Testis (tissue), 2 donors: ENCODE measurements at regions not wholly inside any gene's neighbourhood (a gene's known extent, or its start where the extent isn't known, plus 50 kb on each side); places are given as distances from the start of the nearest gene placed in this dataset.

Experiments used
- DNase-seq: peaks from one replicate; pipeline ENCODE4 v3.0.0-alpha.2; 2019
- H3K27ac ChIP-seq, 2 donors: fragments of 200-600 bp; sonication (generic); one replicate each; pipeline ENCODE4 v1.5.1; 2019
- H3K27me3 ChIP-seq: fragments of 200-600 bp; sonication (generic); one replicate; pipeline ENCODE4 v1.5.1; 2019
- H3K36me3 ChIP-seq: fragments of 200-600 bp; sonication (generic); one replicate; pipeline ENCODE4 v1.5.1; 2017; ENCODE audit warnings: low read depth; ENCODE audit errors: missing control alignments
- H3K4me1 ChIP-seq: fragments of 200-600 bp; sonication (generic); one replicate; pipeline ENCODE4 v1.5.1; 2019
- H3K4me3 ChIP-seq, 2 donors: fragments of 200-600 bp; sonication (generic); one replicate each; pipeline ENCODE4 v1.5.1; 2017 to 2019
- H3K9me3 ChIP-seq: fragments of 200-600 bp; sonication (generic); one replicate; pipeline ENCODE4 v1.5.1; 2017
- CTCF ChIP-seq, 3 experiments: fragments of 450-650 bp in 2 of 3; fragments of 200-600 bp in 1 of 3; sonication (generic) in 1 of 3; IDR thresholded peaks; one replicate each; pipeline ENCODE4 v1.5.1; 2016 to 2019; ENCODE audit warnings: antibody characterized with exemption in 3 of 3, mild to moderate bottlenecking in 2 of 3, moderate library complexity in 1 of 3
- POLR2A ChIP-seq: fragments of 450-650 bp; IDR thresholded peaks from one replicate; pipeline ENCODE4 v1.6.1; 2017; ENCODE audit warnings: antibody characterized with exemption, mild to moderate bottlenecking, moderate library complexity
- WGBS, 2 donors: methylation state at CpG; one replicate each; pipeline ENCODE4 v1.1.5; 2018; 5-methylcytosine and 5-hydroxymethylcytosine counted together
- intact Hi-C: fragments of 100-400 bp; cut with DNase I; formaldehyde crosslinking; loops from one replicate; pipeline ENCODE4 v1.15.1; 2023; ENCODE audit warnings: low total_unique reads

GRCh38 chr18:2192562-2192961, 378.7 kb downstream of the METTL4 start:
- H3K36me3 ChIP-seq = no peaks in the 10 kb centered on the region
- H3K4me1 ChIP-seq = no peaks in the 10 kb centered on the region
- H3K9me3 ChIP-seq = no peaks in the 10 kb centered on the region
- H3K27ac ChIP-seq = no peak overlapping the region
- intact Hi-C loops = no loop called here
- TF ChIP-seq CTCF (IDR thresholded peaks at IDR 0.05) = no peak
- no peak overlapping the region for H3K4me3 ChIP-seq
- no peaks in the 10 kb centered on the region for H3K27me3 ChIP-seq
- WGBS, 2 donors = 93 to 95% methylated on average over 4 of the region's 4 CpGs
- DNase-seq = no peak

- no peak for DNase-seq
- no peak overlapping the region for H3K4me3 ChIP-seq
- 75 to 86% methylated on average over 4 of the region's 4 CpGs for WGBS, 2 donors
- H3K4me1 ChIP-seq = no peaks in the 10 kb centered on the region
- TF ChIP-seq CTCF (IDR thresholded peaks at IDR 0.05) = no peak
- no peak for TF ChIP-seq POLR2A
- no peaks in the 10 kb centered on the region for H3K9me3 ChIP-seq
- intact Hi-C loops = no loop called here
- no peaks in the 10 kb centered on the region for H3K36me3 ChIP-seq
- no peaks in the 10 kb centered on the region for H3K27me3 ChIP-seq
- no peak overlapping the region for H3K27ac ChIP-seq
These were observed 373.4 kb downstream of the METTL4 start for GRCh38 chr18:2197946-2198345.

GRCh38 chr18:2199060-2199459, 372.2 kb downstream of the METTL4 start:
- H3K27ac ChIP-seq = no peak overlapping the region
- no peak for DNase-seq
- H3K36me3 ChIP-seq = no peaks in the 10 kb centered on the region
- TF ChIP-seq CTCF (IDR thresholded peaks at IDR 0.05) (no peak), POLR2A (no peak)
- H3K27me3 ChIP-seq = no peaks in the 10 kb centered on the region
- no peak overlapping the region for H3K4me3 ChIP-seq
- no peaks in the 10 kb centered on the region for H3K9me3 ChIP-seq
- no peaks in the 10 kb centered on the region for H3K4me1 ChIP-seq
- intact Hi-C loops = no loop called here
- 81 to 84% methylated on average over 2 of the region's 2 CpGs for WGBS, 2 donors

- DNase-seq = no peak
- WGBS, 2 donors = 72 to 74% methylated on average over 2 of the region's 2 CpGs
- intact Hi-C loops = no loop called here
- H3K27me3 ChIP-seq = no peaks in the 10 kb centered on the region
- H3K9me3 ChIP-seq = no peaks in the 10 kb centered on the region
- no peak overlapping the region for H3K4me3 ChIP-seq
- H3K36me3 ChIP-seq = no peaks in the 10 kb centered on the region
- H3K4me1 ChIP-seq = no peaks in the 10 kb centered on the region
- TF ChIP-seq CTCF (IDR thresholded peaks at IDR 0.05) (no peak), POLR2A (no peak)
- no peak overlapping the region for H3K27ac ChIP-seq
These were observed 370.2 kb downstream of the METTL4 start for GRCh38 chr18:2201036-2201600.

- Histone ChIP-seq H3K27ac (no peak overlapping the region), H3K4me3 (no peak overlapping the region), H3K9me3 (no peaks in the 10 kb centered on the region), H3K36me3 (no peaks in the 10 kb centered on the region), H3K4me1 (no peaks in the 10 kb centered on the region), H3K27me3 (no peaks in the 10 kb centered on the region)
- no peak for TF ChIP-seq POLR2A
- no peak for TF ChIP-seq CTCF (IDR thresholded peaks at IDR 0.05)
- intact Hi-C loops = no loop called here
- 90 to 93% methylated on average over 2 of the region's 2 CpGs for WGBS, 2 donors
- no peak for DNase-seq
These were observed 366.6 kb downstream of the METTL4 start for GRCh38 chr18:2204736-2205135.
